WI38 (cell line): ENCODE measurements at regions not wholly inside any gene's neighbourhood (a gene's known extent, or its start where the extent isn't known, plus 50 kb on each side); places are given as distances from the start of the nearest gene placed in this dataset.

Experiments used
- H3K4me3 ChIP-seq: 2 replicates; pipeline ENCODE4 v1.5.1; 2011; ENCODE audit warnings: low read depth, mild to moderate bottlenecking, control low read depth, low read length
- TF ChIP-seq, protein P1 (sequence below): IDR thresholded peaks from 2 replicates; pipeline ENCODE4 v1.5.1; 2012; ENCODE audit warnings: low read depth, mild to moderate bottlenecking, control low read depth, low read length

DNA sequence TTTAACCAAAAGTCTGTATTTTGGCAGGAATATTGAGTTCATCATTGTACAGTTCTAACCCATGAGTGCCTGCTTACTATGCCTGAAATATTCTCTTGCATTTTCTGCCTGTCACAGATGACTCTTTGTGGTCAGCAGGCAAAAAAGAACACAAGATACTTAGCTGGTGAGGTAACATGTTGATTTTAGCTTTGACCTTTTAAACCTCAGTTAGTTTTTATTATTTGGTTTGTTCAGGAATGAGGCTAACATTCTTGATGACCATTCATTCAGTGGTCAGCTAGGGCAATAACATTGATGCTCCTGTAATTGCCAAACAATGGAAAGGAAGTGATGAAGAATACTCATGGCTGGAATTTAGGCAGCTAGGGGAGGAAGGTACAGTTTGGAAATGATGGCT, 491.2 kb downstream of the PIK3C3 start:
- TF ChIP-seq, protein P1, sequence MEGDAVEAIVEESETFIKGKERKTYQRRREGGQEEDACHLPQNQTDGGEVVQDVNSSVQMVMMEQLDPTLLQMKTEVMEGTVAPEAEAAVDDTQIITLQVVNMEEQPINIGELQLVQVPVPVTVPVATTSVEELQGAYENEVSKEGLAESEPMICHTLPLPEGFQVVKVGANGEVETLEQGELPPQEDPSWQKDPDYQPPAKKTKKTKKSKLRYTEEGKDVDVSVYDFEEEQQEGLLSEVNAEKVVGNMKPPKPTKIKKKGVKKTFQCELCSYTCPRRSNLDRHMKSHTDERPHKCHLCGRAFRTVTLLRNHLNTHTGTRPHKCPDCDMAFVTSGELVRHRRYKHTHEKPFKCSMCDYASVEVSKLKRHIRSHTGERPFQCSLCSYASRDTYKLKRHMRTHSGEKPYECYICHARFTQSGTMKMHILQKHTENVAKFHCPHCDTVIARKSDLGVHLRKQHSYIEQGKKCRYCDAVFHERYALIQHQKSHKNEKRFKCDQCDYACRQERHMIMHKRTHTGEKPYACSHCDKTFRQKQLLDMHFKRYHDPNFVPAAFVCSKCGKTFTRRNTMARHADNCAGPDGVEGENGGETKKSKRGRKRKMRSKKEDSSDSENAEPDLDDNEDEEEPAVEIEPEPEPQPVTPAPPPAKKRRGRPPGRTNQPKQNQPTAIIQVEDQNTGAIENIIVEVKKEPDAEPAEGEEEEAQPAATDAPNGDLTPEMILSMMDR, result no peak

DNA sequence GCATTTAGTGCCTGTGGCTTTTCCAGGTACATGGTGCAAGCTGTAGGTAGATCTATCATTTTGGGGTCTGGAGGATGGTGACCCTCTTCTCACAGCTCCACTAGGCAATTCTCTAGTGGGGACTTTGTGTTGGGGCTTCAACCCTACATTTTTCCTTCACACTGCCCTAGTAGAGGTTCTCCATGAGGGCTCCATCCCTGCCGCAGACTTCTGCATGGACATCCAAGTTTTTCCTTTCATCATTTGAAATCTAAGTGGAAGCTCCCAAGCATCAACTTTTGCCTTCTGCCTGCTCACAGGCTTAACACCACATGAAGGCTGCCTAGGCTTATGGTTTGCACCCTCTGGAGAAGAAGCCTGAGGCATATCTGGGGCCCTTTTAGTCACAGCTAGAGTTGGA, 492.7 kb downstream of the PIK3C3 start:
- no peak overlapping the region for H3K4me3 ChIP-seq

More for the DNA sequence above, 491.2 kb downstream of the PIK3C3 start:
- H3K4me3 ChIP-seq, result no peak overlapping the region

DNA sequence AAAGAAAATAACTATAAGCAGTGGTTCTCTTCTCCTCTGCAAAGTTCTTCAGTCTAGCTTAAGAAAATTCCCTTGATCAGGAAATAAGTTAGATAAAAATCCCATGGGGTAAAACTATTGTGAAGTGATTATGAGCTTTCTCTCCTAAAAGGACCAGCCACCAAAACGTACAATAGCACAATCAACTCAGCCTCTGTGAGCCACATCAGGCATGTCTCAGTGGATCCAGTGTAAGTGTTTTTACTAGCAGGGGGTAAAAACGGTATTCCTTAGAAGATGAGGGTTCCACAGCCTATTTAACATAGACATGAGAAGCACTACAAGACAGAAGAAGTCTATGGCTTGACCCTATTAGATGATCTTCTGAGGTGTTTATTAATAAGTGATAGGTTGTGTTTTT, 503.2 kb downstream of the PIK3C3 start:
- TF ChIP-seq, protein P1, result no peak
- no peak overlapping the region for H3K4me3 ChIP-seq

More for the DNA sequence above, 492.7 kb downstream of the PIK3C3 start:
- TF ChIP-seq, protein P1, result no peak

DNA sequence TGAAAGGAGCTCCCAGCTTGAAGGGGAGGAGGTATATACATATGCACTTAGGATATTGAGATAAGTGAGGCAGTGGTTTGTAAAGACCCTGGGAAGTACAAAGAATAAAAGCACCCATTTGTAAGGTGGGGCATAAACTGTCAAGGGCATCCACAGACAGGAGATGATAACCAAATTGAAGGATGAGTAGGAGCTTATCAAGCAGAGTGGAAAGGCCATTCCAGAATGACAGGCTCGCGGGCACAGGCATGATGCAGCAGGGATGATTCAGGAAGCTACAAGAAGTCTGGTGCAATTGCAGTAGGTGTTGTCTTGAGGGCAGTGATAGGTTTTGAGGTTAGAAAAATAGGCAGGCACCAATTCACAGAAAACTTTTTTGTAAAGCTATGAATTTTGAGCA, 504.8 kb downstream of the PIK3C3 start:
- TF ChIP-seq, protein P1, result no peak
- no peak overlapping the region for H3K4me3 ChIP-seq

DNA sequence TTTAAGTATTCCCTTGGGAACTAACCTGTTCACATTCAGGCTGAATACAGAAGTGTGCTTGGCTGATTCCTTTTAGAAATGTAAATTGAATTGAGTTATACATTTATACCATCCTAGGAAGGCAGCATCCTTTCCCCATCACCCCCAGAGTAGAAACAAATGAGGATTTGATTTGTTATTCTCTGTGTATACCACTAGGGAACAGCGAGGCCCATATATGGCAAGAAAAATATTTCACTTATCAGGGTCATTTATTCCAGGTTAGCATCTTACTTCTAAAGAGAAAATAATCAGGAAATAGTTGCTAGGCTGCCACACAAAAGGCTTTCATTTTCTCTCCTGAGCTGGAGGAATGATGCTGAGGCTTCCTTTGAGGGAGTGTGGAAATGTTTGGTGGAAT, 516.9 kb downstream of the PIK3C3 start:
- TF ChIP-seq, protein P1, result no peak
- no peak overlapping the region for H3K4me3 ChIP-seq

DNA sequence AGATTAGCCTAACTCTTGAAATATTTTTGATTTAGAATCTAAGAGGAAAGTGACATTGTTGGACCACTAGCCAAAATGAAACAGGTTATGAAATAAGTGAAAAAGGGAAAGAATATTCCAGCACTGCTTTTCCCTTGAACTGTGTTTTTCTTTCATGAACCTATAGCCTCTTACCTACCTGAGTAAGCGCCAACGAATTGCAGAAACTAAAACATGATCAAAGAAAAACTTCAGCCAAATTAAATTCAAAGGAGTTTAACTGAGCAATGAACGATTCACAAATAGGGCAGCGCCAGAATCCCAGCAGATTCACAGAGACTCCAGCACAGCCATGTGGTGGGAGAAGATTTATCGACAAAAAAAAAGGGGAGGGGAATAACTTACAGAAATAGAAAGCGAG, 518.6 kb downstream of the PIK3C3 start:
- no peak overlapping the region for H3K4me3 ChIP-seq
- TF ChIP-seq, protein P1, result no peak

DNA sequence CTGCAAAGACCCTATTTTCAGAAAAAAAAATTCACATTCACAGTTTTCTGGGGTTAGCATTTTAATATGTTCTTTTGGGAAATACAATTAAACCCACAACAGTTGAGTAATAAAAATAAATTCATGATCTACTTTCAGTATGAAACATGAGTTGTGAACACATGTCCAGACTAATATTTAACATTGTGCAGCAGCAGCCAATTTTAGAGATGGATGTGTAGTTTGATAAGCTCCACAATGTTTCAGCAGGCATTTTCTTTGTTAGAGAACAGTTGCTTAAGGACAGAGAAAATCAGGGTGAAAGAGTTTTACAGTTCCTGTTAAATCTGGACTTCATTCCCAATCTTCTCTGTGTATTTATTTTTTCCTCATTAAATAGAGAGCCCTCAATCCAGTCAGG, 519.5 kb downstream of the PIK3C3 start:
- TF ChIP-seq, protein P1, result no peak
- H3K4me3 ChIP-seq, result no peak overlapping the region
